Posterior cingulate gyrus (tissue), 11 donors: ENCODE measurements at regions not wholly inside any gene's neighbourhood (a gene's known extent, or its start where the extent isn't known, plus 50 kb on each side); places are given as distances from the start of the nearest gene placed in this dataset.
"Not testable (repeated sequence)": the region's sequence is repeated elsewhere in the genome, so short reads cannot be mapped to it uniquely, and the experiment has no call there.

ENCODE experiments used
- DNase-seq, 10 donors: peaks; one replicate each; pipeline versions ENCODE4 v3.0.0 to v3.0.0-alpha.2; 2020 to 2021; ENCODE audit warnings: mixed read lengths in 3 of 10
- intact Hi-C: fragments of 100-400 bp; cut with DNase I; formaldehyde crosslinking; loops from one replicate; pipeline ENCODE4 v1.15.1; 2023

- intact Hi-C loops, result no loop called here
- DNase-seq, result no peak
Observed at GRCh38 chr3:103406320-103406850, 971.6 kb downstream of the ZPLD1 start.

- intact Hi-C loops, result no loop called here
- peak in 3 of 10 donors; percentile 33 to 65 (median 59) for DNase-seq
Observed at GRCh38 chr3:103410231-103410630, 975.4 kb downstream of the ZPLD1 start.

GRCh38 chr3:103421460-103421859 lies 986.6 kb downstream of the ZPLD1 start:
- intact Hi-C loops, result no loop called here
- DNase-seq, result no peak

- intact Hi-C loops, result no loop called here
- DNase-seq, result no peak
Observed at GRCh38 chr3:103437883-103438282, 1003.1 kb downstream of the ZPLD1 start.

GRCh38 chr3:103440539-103441203 lies 1005.9 kb downstream of the ZPLD1 start:
- intact Hi-C loops, result no loop called here
- no peak for DNase-seq

- DNase-seq, result no peak
Observed at GRCh38 chr3:103446953-103447629, 1012.3 kb downstream of the ZPLD1 start.

GRCh38 chr3:103453152-103453551 lies 1018.3 kb downstream of the ZPLD1 start:
- DNase-seq, result no peak
- intact Hi-C loops, result no loop called here

More at GRCh38 chr3:103446953-103447629, 1012.3 kb downstream of the ZPLD1 start:
- intact Hi-C loops, result no loop called here

- intact Hi-C loops, result no loop called here
- no peak for DNase-seq
Observed at GRCh38 chr3:103459815-103460214, 1025.0 kb downstream of the ZPLD1 start.

GRCh38 chr3:103470498-103470897 lies 1035.7 kb downstream of the ZPLD1 start:
- no peak for DNase-seq
- intact Hi-C loops, result no loop called here

- DNase-seq, result no peak
- intact Hi-C loops, result no loop called here
Observed at GRCh38 chr3:103494011-103494410, 1059.2 kb downstream of the ZPLD1 start.

GRCh38 chr3:103494512-103494911 lies 1059.7 kb downstream of the ZPLD1 start:
- intact Hi-C loops, result no loop called here
- DNase-seq, result no peak

- DNase-seq, result no peak
- intact Hi-C loops, result no loop called here
Observed at GRCh38 chr3:103495186-103495585, 1060.4 kb downstream of the ZPLD1 start.

GRCh38 chr3:103499132-103499900 lies 1064.5 kb downstream of the ZPLD1 start:
- intact Hi-C loops, result no loop called here

GRCh38 chr3:103499967-103500366 lies 1065.2 kb downstream of the ZPLD1 start:
- intact Hi-C loops, result no loop called here

More at GRCh38 chr3:103499132-103499900, 1064.5 kb downstream of the ZPLD1 start:
- DNase-seq, result no peak

GRCh38 chr3:103510760-103511159 lies 1075.9 kb downstream of the ZPLD1 start:
- no peak for DNase-seq
- intact Hi-C loops, result no loop called here

More at GRCh38 chr3:103499967-103500366, 1065.2 kb downstream of the ZPLD1 start:
- no peak for DNase-seq

GRCh38 chr3:103511891-103512290 lies 1077.1 kb downstream of the ZPLD1 start:
- intact Hi-C loops, result no loop called here
- DNase-seq, result no peak

- no peak for DNase-seq
- intact Hi-C loops, result no loop called here
Observed at GRCh38 chr3:103512595-103512994, 1077.8 kb downstream of the ZPLD1 start.

GRCh38 chr3:103513003-103513402 lies 1078.2 kb downstream of the ZPLD1 start:
- no peak for DNase-seq
- intact Hi-C loops, result no loop called here

- no peak for DNase-seq
- intact Hi-C loops, result no loop called here
Observed at GRCh38 chr3:103515116-103515515, 1080.3 kb downstream of the ZPLD1 start.

- intact Hi-C loops, result no loop called here
- DNase-seq, result no peak
Observed at GRCh38 chr3:103516950-103517349, 1082.1 kb downstream of the ZPLD1 start.

GRCh38 chr3:103531327-103531726 lies 1096.5 kb downstream of the ZPLD1 start:
- intact Hi-C loops, result not testable (repeated sequence)
- DNase-seq, result peak in 1 of 10 donors; percentile 65
